ENCODE measurements at regions not wholly inside any gene's neighbourhood (a gene's known extent, or its start where the extent isn't known, plus 50 kb on each side); places are given as distances from the start of the nearest gene placed in this dataset.

DNA sequence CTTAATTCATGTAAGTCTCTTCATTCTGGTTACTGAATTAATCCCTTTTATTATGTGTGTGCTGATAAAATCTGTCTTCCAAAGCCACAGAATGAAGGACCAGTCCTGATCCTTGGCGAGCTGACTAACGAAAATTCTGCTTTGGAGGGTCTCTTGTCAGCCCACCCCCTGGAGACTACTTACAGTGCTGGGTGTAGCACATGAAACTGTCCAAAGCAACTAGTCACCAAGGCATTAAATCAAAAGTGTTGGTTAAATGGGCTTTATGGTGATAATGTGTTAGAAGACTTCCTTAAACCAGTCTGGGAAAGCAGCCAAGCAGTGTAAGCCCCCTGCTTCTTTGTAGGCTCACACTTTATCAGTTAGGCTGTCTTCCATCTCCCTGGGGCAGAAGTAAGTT, 420.2 kb downstream of the SUCLG1 start:
- no peak for TF ChIP-seq ZNF274 (IDR thresholded peaks at IDR 0.05; ENCODE audit: low read depth, low read length)
- no peak for TF ChIP-seq YY1 (IDR thresholded peaks at IDR 0.05; ENCODE audit: insufficient read depth, insufficient read length)

Data from NT2/D1 (cell line).